GM12878 (cell line): ENCODE measurements at regions not wholly inside any gene's neighbourhood (a gene's known extent, or its start where the extent isn't known, plus 50 kb on each side); places are given as distances from the start of the nearest gene placed in this dataset.

ENCODE experiments used
- ATAC-seq: fragments of 200-7000 bp; cut with Tn5 transposase; 3 replicates; pipeline ENCODE4 v1.9.1; 2020; ENCODE audit warnings: mild to moderate bottlenecking, moderate library complexity
- BruUV-seq: library from RNA; stranded (reverse); fragments of 400-500 nt; replicated peaks from 2 replicates; lab custom pipeline; 2021; lab: Mats Ljungman, UMichigan
- CTCF ChIA-PET: fragments of 300-600 bp; sonication (Branson Sonifier 250); formaldehyde crosslinking; extraction: SDS; loops from one replicate; lab custom pipeline; 2021; ENCODE audit warnings: inconsistent platforms; lab: Yijun Ruan, JAX
- POLR2A ChIA-PET: fragments of 350-600 bp; formaldehyde crosslinking; extraction: SDS; loops from one replicate; lab custom pipeline; 2021; ENCODE audit warnings: inconsistent platforms; lab: Charles Lee
- RAD21 ChIA-PET: fragments of 300-600 bp; sonication (Branson Sonifier 250); formaldehyde crosslinking; loops from one replicate; lab custom pipeline; 2023; ENCODE audit warnings: antibody characterized with exemption; ENCODE audit not compliant: unreplicated experiment; lab: Charles Lee
- SMC1A ChIA-PET: fragments of 300-600 bp; sonication (Branson Sonifier 250); formaldehyde crosslinking; loops from one replicate; lab custom pipeline; 2023; ENCODE audit not compliant: unreplicated experiment, uncharacterized antibody; lab: Charles Lee
- DNase-seq: peaks from one replicate; pipeline ENCODE4 v3.0.0-alpha.2; 2011; ENCODE audit warnings: low read depth, low spot score
- FAIRE-seq: peaks from 3 replicates; lab custom pipeline; 2011; peaks lifted over from hg19 to GRCh38; lab: Jason Lieb, UNC
- H2AFZ ChIP-seq: 2 replicates; pipeline ENCODE4 v1.6.0; 2011; ENCODE audit warnings: low read depth, low read length, control low read depth; ENCODE audit not compliant: control insufficient read depth
- H3K27ac ChIP-seq: 2 replicates; pipeline ENCODE4 v1.5.1; 2011; ENCODE audit warnings: control low read depth; ENCODE audit not compliant: control insufficient read depth, insufficient read depth
- H3K27me3 ChIP-seq, 2 experiments: replicated peaks in 1 of 2; 2 replicates each; pipeline versions ENCODE4 v1.6.0 to v1.6.1; 2011; ENCODE audit warnings: low read length in 1 of 2; ENCODE audit not compliant: control insufficient read depth in 2 of 2, insufficient read depth in 2 of 2
- H3K36me3 ChIP-seq, 2 experiments: 2 replicates each; pipeline ENCODE4 v1.5.1; 2011; ENCODE audit warnings: low read length in 1 of 2; ENCODE audit not compliant: control insufficient read depth in 2 of 2, insufficient read depth in 2 of 2
- H3K4me1 ChIP-seq: 2 replicates; pipeline ENCODE4 v1.6.1; 2011; ENCODE audit warnings: mild to moderate bottlenecking, low read length, moderate library complexity, mixed read lengths; ENCODE audit not compliant: control insufficient read depth, insufficient read depth
- H3K4me2 ChIP-seq: 2 replicates; pipeline ENCODE4 v1.6.0; 2011; ENCODE audit warnings: control low read depth; ENCODE audit not compliant: control insufficient read depth, insufficient read depth
- H3K4me3 ChIP-seq: fragments of 200-600 bp; sonication (generic); 2 replicates; pipeline ENCODE4 v1.5.1; 2016
- H3K79me2 ChIP-seq: 2 replicates; pipeline ENCODE4 v1.6.0; 2011; ENCODE audit warnings: low read length; ENCODE audit not compliant: control insufficient read depth, insufficient read depth
- H3K9ac ChIP-seq: 2 replicates; pipeline ENCODE4 v1.8.0; 2011; ENCODE audit warnings: low read length, control low read depth, mixed read lengths; ENCODE audit not compliant: control insufficient read depth, insufficient read depth
- H3K9me3 ChIP-seq: replicated peaks from 3 replicates; pipeline ENCODE4 v1.5.1; 2011; ENCODE audit warnings: mild to moderate bottlenecking, low read length; ENCODE audit not compliant: control insufficient read depth, insufficient read depth
- H4K20me1 ChIP-seq: 2 replicates; pipeline ENCODE4 v1.6.0; 2011; ENCODE audit not compliant: control insufficient read depth, insufficient read depth
- BACH1 ChIP-seq: fragments of 450-650 bp; IDR thresholded peaks from 2 replicates; pipeline ENCODE4 v1.6.1; 2017; ENCODE audit warnings: mild to moderate bottlenecking, borderline replicate concordance
- HSF1 ChIP-seq: fragments of 150-350 bp; IDR thresholded peaks from 2 replicates; pipeline ENCODE4 v1.6.1; 2014; ENCODE audit warnings: mild to moderate bottlenecking, low read depth, low read length
- LARP7 ChIP-seq: fragments of 450-650 bp; IDR thresholded peaks from 2 replicates; pipeline ENCODE4 v1.6.1; 2017; ENCODE audit warnings: mild to moderate bottlenecking
- MXI1 ChIP-seq: fragments of 150-350 bp; IDR thresholded peaks from 2 replicates; pipeline ENCODE4 v1.6.1; 2011; ENCODE audit warnings: low read depth, mild to moderate bottlenecking, inconsistent platforms, low read length, improper control_type of control experiment
- NR2C1 ChIP-seq: fragments of 450-650 bp; IDR thresholded peaks from 2 replicates; pipeline ENCODE4 v1.6.1; 2017; ENCODE audit warnings: antibody characterized with exemption, mild to moderate bottlenecking, moderate library complexity
- POLR2AphosphoS5 ChIP-seq: IDR thresholded peaks from 2 replicates; pipeline ENCODE4 v1.6.1; 2011; ENCODE audit warnings: mild to moderate bottlenecking, low read length, inconsistent platforms
- WGBS: methylation state at CpG from one replicate; pipeline ENCODE4 v1.1.6; 2016; ENCODE audit warnings: low lambda C conversion rate; ENCODE audit not compliant: insufficient replicate concordance, insufficient coverage; ENCODE audit errors: missing lambda C conversion rate; 5-methylcytosine and 5-hydroxymethylcytosine counted together
- in situ Hi-C: fragments of 300-500 bp; cut with MboI; formaldehyde crosslinking; loops from 9 replicates; pipeline ENCODE4 v1.14.3; 2018; ENCODE audit warnings: mixed read lengths
- intact Hi-C: fragments of 100-400 bp; cut with micrococcal nuclease; formaldehyde crosslinking; loops from one replicate; pipeline ENCODE4 v1.14.2; 2022; ENCODE audit not compliant: unreplicated experiment
- TF ChIP-seq, protein P1 (sequence below): fragments of 450-650 bp; IDR thresholded peaks from 2 replicates; pipeline ENCODE4 v1.6.1; 2017; ENCODE audit warnings: low read depth, mild to moderate bottlenecking, moderate library complexity

DNA sequence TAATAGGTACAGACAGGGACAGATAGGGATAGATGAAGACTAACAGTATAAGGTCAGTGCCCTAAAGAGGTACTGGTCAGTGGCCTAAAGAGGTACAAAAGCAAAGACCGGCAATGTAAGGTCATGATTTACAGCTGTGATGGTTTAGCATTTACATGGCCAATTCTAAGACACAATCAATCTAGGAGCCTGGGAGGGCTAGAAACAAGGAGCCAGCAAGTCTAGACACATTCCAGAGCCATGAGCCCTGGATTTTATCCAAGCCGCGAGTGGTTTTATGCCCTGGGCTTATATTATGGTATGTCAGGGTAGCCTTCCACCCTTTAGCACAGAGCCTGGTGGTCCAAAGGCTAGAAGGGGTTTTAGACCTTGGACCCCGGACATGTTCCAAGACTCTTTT lies 124.2 kb downstream of the CBLN2 start:
- Histone ChIP-seq H3K36me3 (no peaks in the 10 kb centered on the region), H3K79me2 (no peaks in the 10 kb centered on the region), H3K9ac (no peak overlapping the region), H3K27me3 (no peaks in the 10 kb centered on the region), H3K4me3 (no peak overlapping the region), H3K27ac (no peak overlapping the region), H3K4me1 (no peaks in the 10 kb centered on the region), H3K4me2 (no peak overlapping the region), H3K9me3 (no peaks in the 10 kb centered on the region), H2AFZ (no peak overlapping the region), H4K20me1 (no peaks in the 10 kb centered on the region)
- no TSS peak for BruUV-seq
- ATAC-seq (no peak), FAIRE-seq (no peak), DNase-seq (no peak)
- RAD21 ChIA-PET = no interaction called here
- intact Hi-C loops (no loop called here), in situ Hi-C loops (no loop called here)
- POLR2A ChIA-PET = no interaction called here
- WGBS = 56% methylated on average over 4 of the region's 4 CpGs
- CTCF ChIA-PET = no interaction called here
- SMC1A ChIA-PET = no interaction called here
- TF ChIP-seq LARP7 = no peak
- TF ChIP-seq BACH1 = no peak

GRCh38 chr18:72412927-72413326 lies 131.2 kb downstream of the CBLN2 start:
- ChIA-PET RAD21 (no interaction called here), SMC1A (interaction anchor here (1.1 kb wide), 1 partner anchor 8 kb away, joined by 3 read pairs; no protein-coding TSS in a partner anchor), POLR2A (no interaction called here), CTCF (no interaction called here)
- in situ Hi-C loops = no loop called here
- H3K4me1 ChIP-seq = no peaks in the 10 kb centered on the region
- TF ChIP-seq HSF1 (no peak), POLR2AphosphoS5 (no peak), MXI1 (no peak), NR2C1 (no peak)
- TF ChIP-seq, protein P1, sequence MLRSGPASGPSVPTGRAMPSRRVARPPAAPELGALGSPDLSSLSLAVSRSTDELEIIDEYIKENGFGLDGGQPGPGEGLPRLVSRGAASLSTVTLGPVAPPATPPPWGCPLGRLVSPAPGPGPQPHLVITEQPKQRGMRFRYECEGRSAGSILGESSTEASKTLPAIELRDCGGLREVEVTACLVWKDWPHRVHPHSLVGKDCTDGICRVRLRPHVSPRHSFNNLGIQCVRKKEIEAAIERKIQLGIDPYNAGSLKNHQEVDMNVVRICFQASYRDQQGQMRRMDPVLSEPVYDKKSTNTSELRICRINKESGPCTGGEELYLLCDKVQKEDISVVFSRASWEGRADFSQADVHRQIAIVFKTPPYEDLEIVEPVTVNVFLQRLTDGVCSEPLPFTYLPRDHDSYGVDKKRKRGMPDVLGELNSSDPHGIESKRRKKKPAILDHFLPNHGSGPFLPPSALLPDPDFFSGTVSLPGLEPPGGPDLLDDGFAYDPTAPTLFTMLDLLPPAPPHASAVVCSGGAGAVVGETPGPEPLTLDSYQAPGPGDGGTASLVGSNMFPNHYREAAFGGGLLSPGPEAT = no peak
- no peaks in the 10 kb centered on the region for H3K27me3 ChIP-seq
- no peaks in the 10 kb centered on the region for H3K9me3 ChIP-seq
- no peak for ATAC-seq
- H3K79me2 ChIP-seq = no peaks in the 10 kb centered on the region
- H3K4me3 ChIP-seq = no peak overlapping the region
- H3K36me3 ChIP-seq = no peaks in the 10 kb centered on the region
- intact Hi-C loops = no loop called here
- no peak overlapping the region for H2AFZ ChIP-seq
- WGBS = 20% methylated on average over 5 of the region's 5 CpGs
- H3K4me2 ChIP-seq = no peak overlapping the region
- no peak overlapping the region for H3K9ac ChIP-seq
- no peak overlapping the region for H3K27ac ChIP-seq
- no peaks in the 10 kb centered on the region for H4K20me1 ChIP-seq
- no TSS peak for BruUV-seq
- FAIRE-seq = no peak
- DNase-seq = no peak
